Neural cell (in vitro differentiated cells): ENCODE measurements at regions not wholly inside any gene's neighbourhood (a gene's known extent, or its start where the extent isn't known, plus 50 kb on each side); places are given as distances from the start of the nearest gene placed in this dataset.
"Not testable (repeated sequence)": the region's sequence is repeated elsewhere in the genome, so short reads cannot be mapped to it uniquely, and the experiment has no call there.

Experiments
- CTCF ChIP-seq: fragments of 450-650 bp; IDR thresholded peaks from 2 replicates; pipeline ENCODE4 v1.5.1; 2014; ENCODE audit warnings: antibody characterized with exemption, mild to moderate bottlenecking, moderate library complexity; ENCODE audit not compliant: poor library complexity, severe bottlenecking
- EP300 ChIP-seq: fragments of 450-650 bp; conservative IDR thresholded peaks from 2 replicates; pipeline ENCODE4 v1.6.1; 2014; ENCODE audit warnings: antibody characterized with exemption, mild to moderate bottlenecking, moderate library complexity; ENCODE audit not compliant: poor library complexity, severe bottlenecking
- EZH2 ChIP-seq: fragments of 200-600, 300-800 bp; shearing (Covaris generic), sonication (generic); IDR thresholded peaks from 2 replicates; pipeline ENCODE4 v1.6.1; 2014; ENCODE audit warnings: antibody characterized with exemption, low read length, borderline replicate concordance, mild to moderate bottlenecking; ENCODE audit not compliant: insufficient read depth, poor library complexity, severe bottlenecking
- MXI1 ChIP-seq: fragments of 450-650 bp; conservative IDR thresholded peaks from 2 replicates; pipeline ENCODE4 v1.6.1; 2014; ENCODE audit warnings: antibody characterized with exemption, mild to moderate bottlenecking; ENCODE audit not compliant: poor library complexity, severe bottlenecking
- POLR2AphosphoS5 ChIP-seq: IDR thresholded peaks from 2 replicates; pipeline ENCODE4 v1.6.1; 2012
- RAD21 ChIP-seq: fragments of 450-650 bp; conservative IDR thresholded peaks from 2 replicates; pipeline ENCODE4 v1.6.1; 2014; ENCODE audit warnings: antibody characterized with exemption, mild to moderate bottlenecking, moderate library complexity
- TAF1 ChIP-seq: IDR thresholded peaks from 2 replicates; pipeline ENCODE4 v1.6.1; 2012; ENCODE audit warnings: low read depth

GRCh38 chr9:7484014-7484413 lies 315.6 kb downstream of the DMAC1 start:
- not testable (repeated sequence) for TF ChIP-seq EZH2, CTCF, POLR2AphosphoS5, EP300, RAD21, TAF1, MXI1
